IPS-20b (cell line): ENCODE measurements at regions not wholly inside any gene's neighbourhood (a gene's known extent, or its start where the extent isn't known, plus 50 kb on each side); places are given as distances from the start of the nearest gene placed in this dataset.

Experiments
- H3K27ac ChIP-seq: one replicate; pipeline ENCODE4 v1.5.1; 2013; ENCODE audit warnings: low read length
- H3K27me3 ChIP-seq: 2 replicates; pipeline ENCODE4 v1.6.1; 2013; ENCODE audit warnings: mild to moderate bottlenecking, low read length, inconsistent platforms; ENCODE audit not compliant: insufficient read depth
- H3K36me3 ChIP-seq: 2 replicates; pipeline ENCODE4 v1.6.1; 2013; ENCODE audit warnings: low read depth, mild to moderate bottlenecking, inconsistent platforms, low read length, moderate library complexity; ENCODE audit not compliant: insufficient read depth
- H3K4me1 ChIP-seq: 2 replicates; pipeline ENCODE4 v1.6.1; 2013; ENCODE audit warnings: mild to moderate bottlenecking, control low read depth, inconsistent platforms, low read length, moderate library complexity; ENCODE audit not compliant: insufficient read depth
- H3K4me3 ChIP-seq: 2 replicates; pipeline ENCODE4 v1.5.1; 2013; ENCODE audit warnings: mild to moderate bottlenecking, low read length, inconsistent platforms
- H3K9ac ChIP-seq: 2 replicates; pipeline ENCODE4 v1.6.1; 2013; ENCODE audit warnings: low read depth, mild to moderate bottlenecking, inconsistent platforms, low read length, moderate library complexity
- H3K9me3 ChIP-seq: 2 replicates; pipeline ENCODE4 v1.6.1; 2013; ENCODE audit warnings: mild to moderate bottlenecking, low read depth, low read length, inconsistent platforms; ENCODE audit not compliant: insufficient read depth

- Histone ChIP-seq H3K27me3 (no peaks in the 10 kb centered on the region), H3K4me3 (no peak overlapping the region)
Measured at GRCh38 chr5:152900332-152900731, 495.3 kb upstream of the NMUR2 start.

GRCh38 chr5:152901754-152902153 is 496.7 kb upstream of the NMUR2 start:
- Histone ChIP-seq H3K36me3 (no peaks in the 10 kb centered on the region), H3K4me3 (no peak overlapping the region), H3K9ac (no peak overlapping the region), H3K4me1 (peaks cover 5% of the 10 kb centered on the region; the same call in 1 of the 2 replicates), H3K27me3 (no peaks in the 10 kb centered on the region), H3K9me3 (no peaks in the 10 kb centered on the region), H3K27ac (no peak overlapping the region)

More at GRCh38 chr5:152900332-152900731, 495.3 kb upstream of the NMUR2 start:
- Histone ChIP-seq H3K9me3 (no peaks in the 10 kb centered on the region), H3K36me3 (no peaks in the 10 kb centered on the region), H3K4me1 (peaks cover 5% of the 10 kb centered on the region; the same call in 1 of the 2 replicates), H3K9ac (no peak overlapping the region), H3K27ac (no peak overlapping the region)

- no peaks in the 10 kb centered on the region for H3K27me3 ChIP-seq
- H3K4me1 ChIP-seq: peaks cover 5% of the 10 kb centered on the region; the same call in 1 of the 2 replicates
- H3K27ac ChIP-seq: no peak overlapping the region
- no peaks in the 10 kb centered on the region for H3K36me3 ChIP-seq
- no peak overlapping the region for H3K4me3 ChIP-seq
- H3K9ac ChIP-seq: no peak overlapping the region
- H3K9me3 ChIP-seq: no peaks in the 10 kb centered on the region
Measured at GRCh38 chr5:152905286-152905685, 500.2 kb upstream of the NMUR2 start.

DNA sequence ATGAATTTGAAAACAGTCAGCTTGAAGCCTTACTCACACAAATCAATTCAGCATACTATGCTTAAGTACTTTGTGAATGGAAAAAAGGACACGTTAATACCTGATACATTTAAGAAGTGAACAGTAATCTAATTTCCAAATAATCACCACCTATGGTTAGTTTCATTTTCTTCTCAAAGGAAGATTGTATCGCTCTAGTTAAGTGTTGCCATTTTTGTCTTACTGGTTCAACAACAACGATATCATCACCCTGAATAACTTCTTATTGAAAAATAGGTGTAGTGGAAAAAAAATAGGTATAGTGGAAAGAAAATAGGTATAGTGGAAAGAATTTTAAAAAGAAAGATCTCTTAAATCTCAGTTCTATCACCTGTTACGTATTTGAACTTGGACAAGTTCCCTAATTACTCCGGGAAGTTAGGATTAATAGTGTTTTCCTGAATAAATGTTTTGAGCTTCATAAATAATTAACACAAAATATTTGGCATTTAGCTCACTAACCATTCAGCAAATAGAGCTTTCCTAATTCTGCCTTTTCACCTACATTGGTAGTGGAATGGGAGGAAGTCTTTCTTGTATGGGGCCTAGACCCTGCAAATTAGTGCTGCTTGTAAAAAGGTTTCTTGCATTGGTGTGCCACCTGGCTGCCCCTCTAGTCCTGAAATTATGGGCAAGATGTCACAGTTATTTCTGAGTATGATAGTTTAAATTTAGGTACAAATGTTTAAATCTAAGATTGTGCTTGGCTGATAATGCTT is 502.6 kb upstream of the NMUR2 start:
- Histone ChIP-seq H3K36me3 (no peaks in the 10 kb centered on the region), H3K27me3 (no peaks in the 10 kb centered on the region), H3K9ac (no peak overlapping the region), H3K4me1 (no peaks in the 10 kb centered on the region), H3K27ac (no peak overlapping the region), H3K4me3 (no peak overlapping the region), H3K9me3 (no peaks in the 10 kb centered on the region)

- H3K36me3 ChIP-seq: no peaks in the 10 kb centered on the region
- H3K4me1 ChIP-seq: no peaks in the 10 kb centered on the region
- no peaks in the 10 kb centered on the region for H3K9me3 ChIP-seq
- no peak overlapping the region for H3K27ac ChIP-seq
- H3K9ac ChIP-seq: no peak overlapping the region
- H3K4me3 ChIP-seq: no peak overlapping the region
- no peaks in the 10 kb centered on the region for H3K27me3 ChIP-seq
Measured at GRCh38 chr5:152912924-152913323, 507.8 kb upstream of the NMUR2 start.

GRCh38 chr5:152932621-152933020 is 527.5 kb upstream of the NMUR2 start:
- Histone ChIP-seq H3K9ac (no peak overlapping the region), H3K36me3 (no peaks in the 10 kb centered on the region), H3K4me1 (no peaks in the 10 kb centered on the region), H3K27me3 (no peaks in the 10 kb centered on the region), H3K4me3 (no peak overlapping the region), H3K9me3 (no peaks in the 10 kb centered on the region), H3K27ac (no peak overlapping the region)

GRCh38 chr5:152933056-152933455 is 528.0 kb upstream of the NMUR2 start:
- Histone ChIP-seq H3K36me3 (no peaks in the 10 kb centered on the region), H3K4me1 (no peaks in the 10 kb centered on the region), H3K9ac (no peak overlapping the region), H3K27me3 (no peaks in the 10 kb centered on the region), H3K9me3 (no peaks in the 10 kb centered on the region), H3K27ac (no peak overlapping the region), H3K4me3 (no peak overlapping the region)

- H3K4me1 ChIP-seq: no peaks in the 10 kb centered on the region
- 0 out of 2 replicates have a peak, but pooled peaks cover 3% of the 10 kb centered on the region for H3K9me3 ChIP-seq
- no peaks in the 10 kb centered on the region for H3K36me3 ChIP-seq
Measured at GRCh38 chr5:152938630-152939029, 533.6 kb upstream of the NMUR2 start.

DNA sequence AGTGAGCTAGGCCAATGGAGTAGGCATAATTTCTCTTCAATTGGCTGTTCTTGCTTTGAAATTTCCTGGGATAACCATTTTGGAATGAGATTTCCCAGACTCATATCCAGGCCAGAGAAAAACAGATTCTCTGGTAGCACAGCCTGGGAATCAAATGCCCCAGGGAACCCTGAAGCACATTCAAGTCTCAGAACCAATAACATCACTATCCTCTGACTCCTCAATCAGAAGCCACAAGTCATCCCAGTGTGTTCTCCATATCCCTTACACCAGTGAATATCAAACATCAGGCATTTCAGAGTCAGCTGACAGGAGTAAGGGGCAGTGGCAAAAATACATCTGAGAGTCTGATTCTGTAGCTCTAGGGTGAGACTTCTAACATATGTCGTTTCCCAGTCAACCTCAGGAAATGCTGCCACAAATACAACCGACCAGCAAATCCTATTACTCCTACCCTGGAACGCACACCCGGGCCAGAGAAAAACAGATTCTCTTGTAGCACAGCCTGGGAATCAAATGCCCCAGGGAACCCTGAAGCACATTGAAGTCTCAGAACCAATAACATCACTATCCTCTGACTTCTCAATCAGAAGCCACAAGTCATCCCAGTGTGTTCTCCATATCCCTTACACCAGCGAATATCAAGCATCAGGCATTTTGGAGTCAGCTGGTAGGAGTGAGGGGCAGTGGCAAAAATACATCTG is 537.7 kb upstream of the NMUR2 start:
- H3K9me3 ChIP-seq: 0 out of 2 replicates have a peak, but pooled peaks cover 3% of the 10 kb centered on the region
- H3K9ac ChIP-seq: no peak overlapping the region
- no peaks in the 10 kb centered on the region for H3K4me1 ChIP-seq
- no peak overlapping the region for H3K4me3 ChIP-seq
- no peaks in the 10 kb centered on the region for H3K27me3 ChIP-seq
- no peaks in the 10 kb centered on the region for H3K36me3 ChIP-seq
- no peak overlapping the region for H3K27ac ChIP-seq

More at GRCh38 chr5:152938630-152939029, 533.6 kb upstream of the NMUR2 start:
- Histone ChIP-seq H3K4me3 (no peak overlapping the region), H3K9ac (no peak overlapping the region), H3K27me3 (no peaks in the 10 kb centered on the region), H3K27ac (no peak overlapping the region)

DNA sequence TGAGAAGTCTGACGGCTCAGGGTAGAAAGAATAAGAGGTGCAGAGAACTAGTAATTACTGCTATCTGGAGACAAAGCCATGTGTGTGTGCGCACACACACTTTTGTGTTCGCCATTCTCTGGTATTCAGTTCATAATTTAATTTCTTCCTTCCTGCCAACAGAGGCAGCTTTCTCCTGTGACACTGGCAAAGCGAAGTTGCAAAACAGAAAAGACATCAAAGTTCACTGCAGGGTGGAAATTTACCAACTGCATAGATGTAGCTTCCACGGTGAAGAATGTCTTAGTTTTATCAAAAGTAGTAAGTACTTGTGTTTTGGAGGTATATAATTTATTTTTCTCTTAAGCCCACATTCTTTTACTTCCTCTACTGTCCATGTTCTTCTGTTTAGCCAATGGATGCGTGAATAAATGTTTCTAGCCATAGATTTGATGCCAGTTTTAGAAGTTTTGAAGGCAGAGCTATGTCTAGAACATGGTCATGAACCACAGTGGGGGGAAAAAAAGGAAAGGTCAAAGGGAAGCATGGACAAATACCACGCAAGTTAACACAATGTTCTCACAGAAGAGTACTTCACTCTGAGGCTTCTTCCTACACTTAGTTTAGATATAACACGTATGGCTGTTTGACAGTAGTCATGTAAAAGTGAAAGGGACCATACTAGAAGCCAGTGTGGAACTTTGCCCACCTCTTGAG is 536.5 kb upstream of the GRIA1 start:
- Histone ChIP-seq H3K4me1 (peaks cover 3% of the 10 kb centered on the region; the same call in 1 of the 2 replicates), H3K36me3 (no peaks in the 10 kb centered on the region), H3K4me3 (no peak overlapping the region), H3K9ac (no peak overlapping the region), H3K27me3 (no peaks in the 10 kb centered on the region), H3K27ac (no peak overlapping the region), H3K9me3 (no peaks in the 10 kb centered on the region)

DNA sequence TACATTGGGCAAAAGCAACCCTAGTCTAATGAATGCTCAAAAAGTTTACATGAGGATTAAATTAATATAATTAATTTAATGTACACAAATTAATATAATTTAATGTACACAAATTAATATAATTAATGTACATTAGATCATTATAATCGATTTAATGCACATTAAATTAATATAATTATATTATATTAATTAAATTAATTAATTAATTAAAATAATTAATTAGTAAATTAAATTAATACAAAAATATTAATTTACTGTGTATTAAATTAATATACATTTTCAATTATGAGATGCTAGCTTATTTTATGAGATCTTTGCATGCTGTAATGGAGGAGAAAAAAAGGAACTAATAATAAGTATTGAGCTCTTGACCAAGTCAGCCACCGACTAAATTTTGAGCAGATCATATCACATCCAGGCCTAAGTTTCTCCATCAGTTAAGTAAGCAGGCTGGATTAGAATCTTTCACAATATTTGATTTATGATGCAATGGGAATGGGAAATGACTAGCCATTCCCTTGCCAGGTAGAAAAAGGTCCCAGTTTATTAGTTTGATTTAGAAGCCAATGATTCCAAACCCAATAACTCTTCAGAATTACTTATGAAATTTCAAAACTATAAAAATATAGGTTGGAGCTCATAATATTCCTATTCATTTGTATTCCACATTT is 533.4 kb upstream of the GRIA1 start:
- no peaks in the 10 kb centered on the region for H3K36me3 ChIP-seq
- no peaks in the 10 kb centered on the region for H3K4me1 ChIP-seq
- H3K4me3 ChIP-seq: no peak overlapping the region
- no peaks in the 10 kb centered on the region for H3K9me3 ChIP-seq
- H3K27ac ChIP-seq: no peak overlapping the region
- no peak overlapping the region for H3K9ac ChIP-seq
- H3K27me3 ChIP-seq: no peaks in the 10 kb centered on the region
